ENCODE measurements at regions not wholly inside any gene's neighbourhood (a gene's known extent, or its start where the extent isn't known, plus 50 kb on each side); places are given as distances from the start of the nearest gene placed in this dataset.

GRCh38 chr7:20063644-20064043 is 153.5 kb downstream of the MACC1 start:
- H2AK5ac ChIP-seq (ENCODE audit: low read length, severe bottlenecking) = no peak overlapping the region
- H2AFZ ChIP-seq (ENCODE audit: low read depth, low read length) = no peak overlapping the region
- H2BK12ac ChIP-seq (ENCODE audit: low read length in 2 of 2) = no peak overlapping the region
- H3K4ac ChIP-seq (ENCODE audit: low read depth in 1 of 2, low read length in 2 of 2) = no peak overlapping the region
- no peak overlapping the region for H3K4me3 ChIP-seq (ENCODE audit: insufficient read depth in 1 of 2, low read depth in 1 of 2, low read length in 2 of 2)
- 92% methylated on average over 1 of the region's 3 CpGs for WGBS
- H2BK5ac ChIP-seq (ENCODE audit: low read depth, low read length, poor library complexity, severe bottlenecking) = no peak overlapping the region
- H3K4me1 ChIP-seq (ENCODE audit: control insufficient read depth, insufficient read depth, low read depth, low read length) = peaks cover 1% of the 10 kb centered on the region
- H3K27ac ChIP-seq (ENCODE audit: low read length, poor library complexity, severe bottlenecking) = no peak overlapping the region
- H3K4me2 ChIP-seq (ENCODE audit: low read length, poor library complexity, severe bottlenecking) = no peak overlapping the region
- H3K9ac ChIP-seq (ENCODE audit: low read length) = no peak overlapping the region
- H3K9me3 ChIP-seq (ENCODE audit: control insufficient read depth, low read length) = peaks cover 5% of the 10 kb centered on the region
- no peak overlapping the region for H3K18ac ChIP-seq (ENCODE audit: low read depth in 1 of 2, low read length in 2 of 2)
- no peak overlapping the region for H2BK120ac ChIP-seq (ENCODE audit: low read depth, low read length)
- no peak overlapping the region for H3K23ac ChIP-seq (ENCODE audit: low read length in 2 of 2)
- no peaks in the 10 kb centered on the region for H3K27me3 ChIP-seq (ENCODE audit: control insufficient read depth in 1 of 2, insufficient read depth in 1 of 2, low read length in 2 of 2)
- no peak overlapping the region for H3K14ac ChIP-seq (ENCODE audit: low read length in 2 of 2)
- H4K8ac ChIP-seq (ENCODE audit: low read length) = no peak overlapping the region
- no peak overlapping the region for H4K91ac ChIP-seq (ENCODE audit: low read length)
- H2BK15ac ChIP-seq (ENCODE audit: low read depth, poor library complexity, severe bottlenecking) = no peak overlapping the region
- H3K79me1 ChIP-seq (replicated peaks; ENCODE audit: low read length, poor library complexity, severe bottlenecking) = no peaks in the 10 kb centered on the region
- no peak for DNase-seq
- no peaks in the 10 kb centered on the region for H3K36me3 ChIP-seq (ENCODE audit: control insufficient read depth in 1 of 2, insufficient read depth in 2 of 2, low read depth in 1 of 2, low read length in 2 of 2)

- DNase-seq = no peak
- no peaks in the 10 kb centered on the region for H3K36me3 ChIP-seq (ENCODE audit: control insufficient read depth in 1 of 2, insufficient read depth in 2 of 2, low read depth in 1 of 2, low read length in 2 of 2)
Measured at GRCh38 chr7:20062932-20063331, 154.3 kb downstream of the MACC1 start.

GRCh38 chr7:20053334-20054104 is 163.7 kb downstream of the MACC1 start:
- Histone ChIP-seq H3K18ac (ENCODE audit: low read depth in 1 of 2, low read length in 2 of 2) (no peak overlapping the region), H3K27ac (ENCODE audit: low read length, poor library complexity, severe bottlenecking) (no peak overlapping the region), H2BK15ac (ENCODE audit: low read depth, poor library complexity, severe bottlenecking) (no peak overlapping the region), H2AFZ (ENCODE audit: low read depth, low read length) (no peak overlapping the region), H4K91ac (ENCODE audit: low read length) (no peak overlapping the region), H2BK12ac (ENCODE audit: low read length in 2 of 2) (no peak overlapping the region), H3K9me3 (ENCODE audit: control insufficient read depth, low read length) (peaks cover 12% of the 10 kb centered on the region), H3K4me3 (ENCODE audit: insufficient read depth in 1 of 2, low read depth in 1 of 2, low read length in 2 of 2) (no peak overlapping the region), H3K27me3 (ENCODE audit: control insufficient read depth in 1 of 2, insufficient read depth in 1 of 2, low read length in 2 of 2) (no peaks in the 10 kb centered on the region), H3K36me3 (ENCODE audit: control insufficient read depth in 1 of 2, insufficient read depth in 2 of 2, low read depth in 1 of 2, low read length in 2 of 2) (no peaks in the 10 kb centered on the region), H3K14ac (ENCODE audit: low read length in 2 of 2) (no peak overlapping the region), H3K4me1 (ENCODE audit: control insufficient read depth, insufficient read depth, low read depth, low read length) (no peaks in the 10 kb centered on the region), H3K4ac (ENCODE audit: low read depth in 1 of 2, low read length in 2 of 2) (no peak overlapping the region), H3K23ac (ENCODE audit: low read length in 2 of 2) (no peak overlapping the region), H2AK5ac (ENCODE audit: low read length, severe bottlenecking) (no peak overlapping the region), H4K8ac (ENCODE audit: low read length) (no peak overlapping the region), H3K9ac (ENCODE audit: low read length) (no peak overlapping the region), H3K79me1 (replicated peaks; ENCODE audit: low read length, poor library complexity, severe bottlenecking) (no peaks in the 10 kb centered on the region), H2BK120ac (ENCODE audit: low read depth, low read length) (no peak overlapping the region), H3K4me2 (ENCODE audit: low read length, poor library complexity, severe bottlenecking) (no peak overlapping the region), H2BK5ac (ENCODE audit: low read depth, low read length, poor library complexity, severe bottlenecking) (no peak overlapping the region)
- WGBS = 63% methylated on average over 7 of the region's 7 CpGs
- DNase-seq = no peak

More at GRCh38 chr7:20062932-20063331, 154.3 kb downstream of the MACC1 start:
- Histone ChIP-seq H3K4ac (ENCODE audit: low read depth in 1 of 2, low read length in 2 of 2) (no peak overlapping the region), H2AFZ (ENCODE audit: low read depth, low read length) (no peak overlapping the region), H3K27me3 (ENCODE audit: control insufficient read depth in 1 of 2, insufficient read depth in 1 of 2, low read length in 2 of 2) (no peaks in the 10 kb centered on the region), H2AK5ac (ENCODE audit: low read length, severe bottlenecking) (no peak overlapping the region), H3K9me3 (ENCODE audit: control insufficient read depth, low read length) (peaks cover 5% of the 10 kb centered on the region), H3K4me2 (ENCODE audit: low read length, poor library complexity, severe bottlenecking) (no peak overlapping the region), H3K18ac (ENCODE audit: low read depth in 1 of 2, low read length in 2 of 2) (no peak overlapping the region), H4K91ac (ENCODE audit: low read length) (no peak overlapping the region), H3K27ac (ENCODE audit: low read length, poor library complexity, severe bottlenecking) (no peak overlapping the region), H3K9ac (ENCODE audit: low read length) (no peak overlapping the region), H4K8ac (ENCODE audit: low read length) (no peak overlapping the region), H3K4me3 (ENCODE audit: insufficient read depth in 1 of 2, low read depth in 1 of 2, low read length in 2 of 2) (no peak overlapping the region), H3K4me1 (ENCODE audit: control insufficient read depth, insufficient read depth, low read depth, low read length) (peaks cover 1% of the 10 kb centered on the region), H2BK12ac (ENCODE audit: low read length in 2 of 2) (no peak overlapping the region), H2BK5ac (ENCODE audit: low read depth, low read length, poor library complexity, severe bottlenecking) (no peak overlapping the region), H3K79me1 (replicated peaks; ENCODE audit: low read length, poor library complexity, severe bottlenecking) (no peaks in the 10 kb centered on the region), H3K14ac (ENCODE audit: low read length in 2 of 2) (no peak overlapping the region), H2BK120ac (ENCODE audit: low read depth, low read length) (no peak overlapping the region), H3K23ac (ENCODE audit: low read length in 2 of 2) (no peak overlapping the region), H2BK15ac (ENCODE audit: low read depth, poor library complexity, severe bottlenecking) (no peak overlapping the region)
- no CpG with 5 or more reads among the region's 1 CpG for WGBS

GRCh38 chr7:20050241-20050966 is 166.8 kb downstream of the MACC1 start:
- Histone ChIP-seq H2BK120ac (ENCODE audit: low read depth, low read length) (no peak overlapping the region), H2BK15ac (ENCODE audit: low read depth, poor library complexity, severe bottlenecking) (no peak overlapping the region), H4K91ac (ENCODE audit: low read length) (no peak overlapping the region), H3K4ac (ENCODE audit: low read depth in 1 of 2, low read length in 2 of 2) (no peak overlapping the region), H3K9ac (ENCODE audit: low read length) (no peak overlapping the region), H3K36me3 (ENCODE audit: control insufficient read depth in 1 of 2, insufficient read depth in 2 of 2, low read depth in 1 of 2, low read length in 2 of 2) (no peaks in the 10 kb centered on the region), H2BK5ac (ENCODE audit: low read depth, low read length, poor library complexity, severe bottlenecking) (no peak overlapping the region), H3K79me1 (replicated peaks; ENCODE audit: low read length, poor library complexity, severe bottlenecking) (no peaks in the 10 kb centered on the region), H2AFZ (ENCODE audit: low read depth, low read length) (no peak overlapping the region), H3K14ac (ENCODE audit: low read length in 2 of 2) (no peak overlapping the region), H3K4me2 (ENCODE audit: low read length, poor library complexity, severe bottlenecking) (no peak overlapping the region), H3K27me3 (ENCODE audit: control insufficient read depth in 1 of 2, insufficient read depth in 1 of 2, low read length in 2 of 2) (no peaks in the 10 kb centered on the region), H3K4me3 (ENCODE audit: insufficient read depth in 1 of 2, low read depth in 1 of 2, low read length in 2 of 2) (no peak overlapping the region), H3K23ac (ENCODE audit: low read length in 2 of 2) (no peak overlapping the region), H2AK5ac (ENCODE audit: low read length, severe bottlenecking) (no peak overlapping the region), H3K4me1 (ENCODE audit: control insufficient read depth, insufficient read depth, low read depth, low read length) (no peaks in the 10 kb centered on the region), H3K27ac (ENCODE audit: low read length, poor library complexity, severe bottlenecking) (no peak overlapping the region), H3K9me3 (ENCODE audit: control insufficient read depth, low read length) (no peaks in the 10 kb centered on the region), H4K8ac (ENCODE audit: low read length) (no peak overlapping the region), H3K18ac (ENCODE audit: low read depth in 1 of 2, low read length in 2 of 2) (no peak overlapping the region), H2BK12ac (ENCODE audit: low read length in 2 of 2) (no peak overlapping the region)
- no peak for DNase-seq

All from mesenchymal stem cell (in vitro differentiated cells and primary cell).